Mammary epithelial cell (primary cell): ENCODE measurements at regions not wholly inside any gene's neighbourhood (a gene's known extent, or its start where the extent isn't known, plus 50 kb on each side); places are given as distances from the start of the nearest gene placed in this dataset.
"Not testable (repeated sequence)": the region's sequence is repeated elsewhere in the genome, so short reads cannot be mapped to it uniquely, and the experiment has no call there.

Experiments
- CTCF ChIP-seq, 2 donors: IDR thresholded peaks in 1 of 2; conservative IDR thresholded peaks in 1 of 2; 2 replicates each; pipeline ENCODE4 v1.5.1; 2011 to 2012; ENCODE audit warnings: inconsistent platforms in 2 of 2, low read length in 2 of 2, mild to moderate bottlenecking in 2 of 2, control low read depth in 1 of 2, low read depth in 1 of 2; ENCODE audit not compliant: insufficient read depth in 1 of 2; ENCODE audit errors: extremely low read depth in 1 of 2
- EZH2 ChIP-seq: IDR thresholded peaks from 2 replicates; pipeline ENCODE4 v1.6.1; 2012; ENCODE audit warnings: low read length, inconsistent platforms, borderline replicate concordance

DNA sequence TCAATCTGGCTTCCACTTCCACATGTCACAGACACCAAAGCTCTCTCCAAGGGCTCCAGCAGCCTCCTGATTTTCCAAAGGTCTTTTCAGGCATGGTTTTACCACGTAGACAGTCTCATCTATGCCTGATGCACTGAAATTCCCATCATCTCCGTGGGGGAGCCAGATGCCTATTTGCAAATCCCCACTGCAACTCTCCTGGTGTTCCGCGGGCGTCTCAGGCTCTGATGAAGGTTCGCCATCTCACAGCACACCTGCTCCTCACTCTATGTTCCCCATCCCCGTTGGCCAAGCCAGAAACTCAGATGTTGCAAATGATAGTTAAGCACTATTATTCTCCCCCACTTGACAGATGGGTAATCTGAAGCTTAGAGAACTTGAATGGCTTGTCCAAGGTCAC lies 929.4 kb downstream of the SPATA31A6 start:
- TF ChIP-seq CTCF (conservative IDR thresholded peaks at IDR 0.05 in 1 of 2, IDR thresholded peaks at IDR 0.05 in 1 of 2; ENCODE audit: extremely low read depth in 1 of 2, insufficient read depth in 1 of 2, low read depth in 1 of 2, low read length in 2 of 2); EZH2: not testable (repeated sequence)
